ENCODE measurements at regions not wholly inside any gene's neighbourhood (a gene's known extent, or its start where the extent isn't known, plus 50 kb on each side); places are given as distances from the start of the nearest gene placed in this dataset.

GRCh38 chr12:87603727-87604126, 425.5 kb downstream of the C12orf50 start:
- TF ChIP-seq CTCF (IDR thresholded peaks at IDR 0.05) (no peak), EP300 (IDR thresholded peaks at IDR 0.05; ENCODE audit: low read depth) (no peak), POLR2A (IDR thresholded peaks at IDR 0.05) (no peak)

All from transverse colon (tissue), 3 donors.